ENCODE measurements at regions not wholly inside any gene's neighbourhood (a gene's known extent, or its start where the extent isn't known, plus 50 kb on each side); places are given as distances from the start of the nearest gene placed in this dataset.

DNA sequence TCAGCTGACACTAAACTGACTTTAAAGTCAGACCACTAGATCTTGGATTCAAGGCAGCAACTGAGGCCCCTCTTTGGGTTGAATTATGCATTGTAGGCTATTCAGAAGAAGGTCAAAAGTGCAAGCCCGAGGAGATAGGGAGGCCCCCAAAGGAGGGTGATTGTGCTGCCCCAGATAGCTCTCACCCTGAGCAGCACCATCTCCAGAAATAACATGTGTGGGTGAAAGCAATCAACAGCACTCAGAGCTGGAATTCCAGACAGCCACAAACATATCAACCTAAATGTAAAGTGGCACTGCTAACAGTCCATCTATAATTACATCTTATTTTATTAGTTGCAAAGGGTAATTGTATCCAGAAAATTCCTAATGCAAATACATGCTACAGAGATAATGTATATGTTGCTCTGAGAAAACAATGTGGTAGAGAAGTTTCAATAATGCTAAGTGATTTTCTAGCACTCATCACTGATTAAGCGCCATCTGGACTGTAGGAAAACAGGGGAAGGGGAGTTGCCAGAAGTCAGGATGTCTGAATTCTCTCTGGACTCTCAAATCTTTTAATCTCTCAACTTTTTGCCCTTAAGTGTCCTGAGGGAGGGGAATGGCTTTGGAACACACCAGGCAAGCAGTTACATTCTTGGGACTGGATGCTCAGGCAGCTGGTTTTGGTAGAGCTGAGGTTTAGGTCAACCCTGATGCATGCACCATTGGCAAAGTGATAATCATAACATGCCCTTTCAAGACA, 61.8 kb upstream of the SFRP2 start:
- intact Hi-C loops (cut with DNase I; ENCODE audit: low total_unique reads), result no loop called here
- WGBS, 2 donors, result 46 to 47% methylated on average over 2 of the region's 2 CpGs
- no peak overlapping the region for H3K4me3 ChIP-seq (ENCODE audit: low read depth, poor library complexity, severe bottlenecking)
- DNase-seq (ENCODE audit: low spot score in 2 of 2), result no peak
- TF ChIP-seq CTCF (IDR thresholded peaks at IDR 0.05) (no peak), POLR2A (IDR thresholded peaks at IDR 0.05) (no peak)

DNA sequence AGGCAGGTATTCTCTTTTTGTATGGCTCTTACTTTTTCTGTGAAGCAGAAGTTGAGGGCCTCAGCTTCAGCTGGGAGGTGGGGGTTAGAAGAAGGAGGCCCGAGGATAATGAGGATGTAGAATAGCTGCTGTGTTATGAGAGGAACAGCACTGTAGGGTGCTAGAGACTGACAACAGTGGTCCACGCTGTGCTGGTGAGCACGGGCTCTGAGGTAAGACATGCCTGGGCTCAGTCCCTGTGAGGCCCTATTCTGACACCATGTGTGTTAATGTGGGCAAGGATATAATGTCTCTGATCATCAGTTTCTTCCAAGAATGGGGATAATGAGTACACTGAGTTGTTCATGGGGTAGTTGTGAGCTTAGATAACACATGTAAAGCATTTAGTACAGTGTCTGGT, 55.3 kb upstream of the SFRP2 start:
- intact Hi-C loops (cut with DNase I; ENCODE audit: low total_unique reads), result no loop called here
- TF ChIP-seq POLR2A (IDR thresholded peaks at IDR 0.05) (no peak), CTCF (IDR thresholded peaks at IDR 0.05) (no peak)
- WGBS, 2 donors, result 77 to 79% methylated on average over 3 of the region's 3 CpGs
- H3K4me3 ChIP-seq (ENCODE audit: low read depth, poor library complexity, severe bottlenecking), result no peak overlapping the region
- no peak for DNase-seq (ENCODE audit: low spot score in 2 of 2)

Measured in lower leg skin (tissue), 4 donors.